ENCODE measurements at regions not wholly inside any gene's neighbourhood (a gene's known extent, or its start where the extent isn't known, plus 50 kb on each side); places are given as distances from the start of the nearest gene placed in this dataset.

- TF ChIP-seq ZNF175 (tag by site-specific recombination; IDR thresholded peaks at IDR 0.05) (no peak), ZNF354C (tag by site-specific recombination; IDR thresholded peaks at IDR 0.05; ENCODE audit: borderline replicate concordance, low read depth) (no peak), KLF10 (tag by site-specific recombination; IDR thresholded peaks at IDR 0.05) (no peak), REPIN1 (tag by site-specific recombination; IDR thresholded peaks at IDR 0.05; ENCODE audit: low read depth) (no peak), BCL11B (tag by site-specific recombination; IDR thresholded peaks at IDR 0.05; ENCODE audit: low read depth) (no peak)
- CTCF ChIA-PET = no interaction called here
- Histone ChIP-seq H3K9me3 (ENCODE audit: control insufficient read depth, insufficient read depth, low read depth, low read length) (no peaks in the 10 kb centered on the region), H3K27ac (ENCODE audit: extremely low read depth, low read depth, low read length) (no peak overlapping the region), H3K36me3 (ENCODE audit: control insufficient read depth in 2 of 2, insufficient read depth in 1 of 2, low read length in 2 of 2) (no peaks in the 10 kb centered on the region), H3K4me3 (ENCODE audit: low read depth, low read length) (no peak overlapping the region), H3K4me1 (ENCODE audit: control insufficient read depth, insufficient read depth, low read length) (no peaks in the 10 kb centered on the region)
- POLR2A ChIA-PET = interaction anchor here (0.6 kb wide), 1 partner anchor 1219 kb away, joined by 5 read pairs; no protein-coding TSS in a partner anchor
Measured at GRCh38 chr11:104451197-104451893, 287.4 kb upstream of the PDGFD start.

GRCh38 chr11:104443387-104443786, 279.4 kb upstream of the PDGFD start:
- CTCF ChIA-PET = no interaction called here
- TF ChIP-seq ZNF239 (tag by site-specific recombination; IDR thresholded peaks at IDR 0.05) (no peak), ZNF23 (tag by site-specific recombination; IDR thresholded peaks at IDR 0.05; ENCODE audit: borderline replicate concordance) (no peak), ZNF174 (tag by site-specific recombination; IDR thresholded peaks at IDR 0.05) (no peak), ZNF777 (tag by site-specific recombination; IDR thresholded peaks at IDR 0.05; ENCODE audit: borderline replicate concordance) (no peak), PBX3 (CRISPR knock-in tag; IDR thresholded peaks at IDR 0.05) (no peak), ZNF623 (tag by site-specific recombination; IDR thresholded peaks at IDR 0.05) (no peak), ZNF155 (tag by site-specific recombination; IDR thresholded peaks at IDR 0.05) (no peak)
- H3K36me3 ChIP-seq (ENCODE audit: control insufficient read depth in 2 of 2, insufficient read depth in 1 of 2, low read length in 2 of 2) = no peaks in the 10 kb centered on the region
- H3K4me1 ChIP-seq (ENCODE audit: control insufficient read depth, insufficient read depth, low read length) = no peaks in the 10 kb centered on the region
- H3K27ac ChIP-seq (ENCODE audit: extremely low read depth, low read depth, low read length) = no peak overlapping the region
- H3K4me3 ChIP-seq (ENCODE audit: low read depth, low read length) = no peak overlapping the region
- POLR2A ChIA-PET = no interaction called here
- no peaks in the 10 kb centered on the region for H3K9me3 ChIP-seq (ENCODE audit: control insufficient read depth, insufficient read depth, low read depth, low read length)

- Histone ChIP-seq H3K36me3 (ENCODE audit: control insufficient read depth in 2 of 2, insufficient read depth in 1 of 2, low read length in 2 of 2) (no peaks in the 10 kb centered on the region), H3K4me3 (ENCODE audit: low read depth, low read length) (no peak overlapping the region), H3K9me3 (ENCODE audit: control insufficient read depth, insufficient read depth, low read depth, low read length) (no peaks in the 10 kb centered on the region), H3K27ac (ENCODE audit: extremely low read depth, low read depth, low read length) (no peak overlapping the region), H3K4me1 (ENCODE audit: control insufficient read depth, insufficient read depth, low read length) (no peaks in the 10 kb centered on the region)
- ChIA-PET CTCF (no interaction called here), POLR2A (no interaction called here)
- TF ChIP-seq EGR2 (tag by site-specific recombination; IDR thresholded peaks at IDR 0.05; ENCODE audit: low read depth) (no peak), ZNF362 (tag by site-specific recombination; IDR thresholded peaks at IDR 0.05) (no peak), ZNF596 (tag by site-specific recombination; IDR thresholded peaks at IDR 0.05) (no peak), ZNF121 (tag by site-specific recombination; IDR thresholded peaks at IDR 0.05) (no peak), ZNF549 (tag by site-specific recombination; IDR thresholded peaks at IDR 0.05) (no peak), ZNF664 (tag by site-specific recombination; IDR thresholded peaks at IDR 0.05) (no peak), HOXC10 (CRISPR knock-in tag; IDR thresholded peaks at IDR 0.05) (no peak), ZNF184 (tag by site-specific recombination; IDR thresholded peaks at IDR 0.05) (no peak), ZSCAN4 (tag by site-specific recombination; IDR thresholded peaks at IDR 0.05) (no peak), ZNF223 (tag by site-specific recombination; IDR thresholded peaks at IDR 0.05) (no peak), ZBTB20 (tag by site-specific recombination; IDR thresholded peaks at IDR 0.05) (no peak), ZNF280D (tag by site-specific recombination; IDR thresholded peaks at IDR 0.05) (no peak), ZNF16 (tag by site-specific recombination; IDR thresholded peaks at IDR 0.05; ENCODE audit: low read depth) (no peak), ZNF555 (tag by site-specific recombination; conservative IDR thresholded peaks at IDR 0.05) (no peak)
Measured at GRCh38 chr11:104442321-104442720, 278.4 kb upstream of the PDGFD start.

All from HEK293 (cell line).